WTC11 (cell line): ENCODE measurements at regions not wholly inside any gene's neighbourhood (a gene's known extent, or its start where the extent isn't known, plus 50 kb on each side); places are given as distances from the start of the nearest gene placed in this dataset.

Source experiments
- ATAC-seq: fragments of 200-7000 bp; cut with Tn5 transposase; 2 replicates; pipeline ENCODE4 v1.10.0; 2021; ENCODE audit warnings: mild to moderate bottlenecking, moderate library complexity
- CTCF ChIA-PET: fragments of 300-600 bp; sonication (Branson Sonifier 250); formaldehyde crosslinking; loops from one replicate; lab custom pipeline; 2021; ENCODE audit warnings: antibody characterized with exemption; lab: Charles Lee
- POLR2A ChIA-PET: fragments of 350-600 bp; sonication (Branson Sonifier 250); formaldehyde crosslinking; loops from one replicate; lab custom pipeline; 2021; ENCODE audit warnings: antibody characterized with exemption; lab: Charles Lee
- DNase-seq: peaks from one replicate; pipeline ENCODE4 v3.0.0; 2021; ENCODE audit warnings: low spot score
- H3K27ac Mint-ChIP-seq: 2 replicates; pipeline ENCODE4 v1.8.0; 2021; ENCODE audit warnings: mixed read lengths
- H3K27me3 Mint-ChIP-seq: 2 replicates; pipeline ENCODE4 v1.8.0; 2021; ENCODE audit warnings: low read depth, mild to moderate bottlenecking, moderate library complexity, mixed read lengths
- H3K36me3 Mint-ChIP-seq: 2 replicates; pipeline ENCODE4 v1.8.0; 2021; ENCODE audit warnings: mixed read lengths
- H3K4me1 Mint-ChIP-seq: 2 replicates; pipeline ENCODE4 v1.8.0; 2022; ENCODE audit warnings: mixed read lengths
- H3K4me3 Mint-ChIP-seq: 2 replicates; pipeline ENCODE4 v1.8.0; 2021; ENCODE audit warnings: mild to moderate bottlenecking, moderate library complexity, mixed read lengths
- H3K9me3 Mint-ChIP-seq: 2 replicates; pipeline ENCODE4 v1.8.0; 2021; ENCODE audit warnings: mixed read lengths
- ARID4B ChIP-seq: sonication (generic); formaldehyde crosslinking; IDR thresholded peaks from 2 replicates; pipeline ENCODE4 v1.8.0; 2023; ENCODE audit warnings: missing genetic modification reagents, mild to moderate bottlenecking, borderline replicate concordance
- ESRRA ChIP-seq: sonication (generic); formaldehyde crosslinking; IDR thresholded peaks from 2 replicates; pipeline ENCODE4 v1.8.1; 2022; ENCODE audit warnings: mild to moderate bottlenecking, missing genetic modification reagents, borderline replicate concordance
- ETV6 ChIP-seq: sonication (generic); formaldehyde crosslinking; IDR thresholded peaks from 2 replicates; pipeline ENCODE4 v1.8.1; 2022; ENCODE audit warnings: mild to moderate bottlenecking, missing genetic modification reagents
- FOXP4 ChIP-seq: sonication (generic); formaldehyde crosslinking; IDR thresholded peaks from 2 replicates; pipeline ENCODE4 v1.8.0; 2022; ENCODE audit warnings: mild to moderate bottlenecking, missing genetic modification reagents
- GTF2I ChIP-seq: fragments of 250-450 bp; sonication (Bioruptor Pico); conservative IDR thresholded peaks from 2 replicates; pipeline ENCODE4 v1.4.0; 2021; ENCODE audit warnings: mild to moderate bottlenecking
- IRF2 ChIP-seq: sonication (generic); formaldehyde crosslinking; IDR thresholded peaks from 2 replicates; pipeline ENCODE4 v1.8.0; 2022; ENCODE audit warnings: low read depth, missing genetic modification reagents, borderline replicate concordance
- MYBL2 ChIP-seq: sonication (generic); formaldehyde crosslinking; IDR thresholded peaks from 2 replicates; pipeline ENCODE4 v1.8.1; 2023; ENCODE audit warnings: mild to moderate bottlenecking, moderate library complexity, missing genetic modification reagents
- NFE2L1 ChIP-seq: sonication (generic); formaldehyde crosslinking; IDR thresholded peaks from 2 replicates; pipeline ENCODE4 v1.8.1; 2023; ENCODE audit warnings: missing genetic modification reagents
- NFYB ChIP-seq: sonication (generic); formaldehyde crosslinking; conservative IDR thresholded peaks from 2 replicates; pipeline ENCODE4 v1.8.0; 2022; ENCODE audit warnings: low read depth, missing genetic modification reagents
- SMAD4 ChIP-seq: sonication (generic); formaldehyde crosslinking; IDR thresholded peaks from 2 replicates; pipeline ENCODE4 v1.8.0; 2022; ENCODE audit warnings: mild to moderate bottlenecking, missing genetic modification reagents
- TEAD4 ChIP-seq: sonication (generic); formaldehyde crosslinking; IDR thresholded peaks from 2 replicates; pipeline ENCODE4 v1.8.0; 2022; ENCODE audit warnings: mild to moderate bottlenecking, missing genetic modification reagents
- ZBTB21 ChIP-seq: sonication (generic); formaldehyde crosslinking; IDR thresholded peaks from 2 replicates; pipeline ENCODE4 v1.8.1; 2023; ENCODE audit warnings: mild to moderate bottlenecking, missing genetic modification reagents, borderline replicate concordance
- TF ChIP-seq, protein P1 (sequence below): sonication (generic); formaldehyde crosslinking; IDR thresholded peaks from 2 replicates; pipeline ENCODE4 v1.8.1; 2023; ENCODE audit warnings: mild to moderate bottlenecking, missing genetic modification reagents, moderate library complexity
- TF ChIP-seq, protein P2 (sequence below): fragments of 250-450 bp; sonication (Bioruptor Pico); IDR thresholded peaks from 2 replicates; pipeline ENCODE4 v1.9.0; 2021; ENCODE audit warnings: moderate library complexity, mild to moderate bottlenecking, inconsistent platforms, borderline replicate concordance
- TF ChIP-seq, protein P3 (sequence below): fragments of 250-450 bp; sonication (Bioruptor Pico); IDR thresholded peaks from 2 replicates; pipeline ENCODE4 v1.9.0; 2021; ENCODE audit warnings: mild to moderate bottlenecking, borderline replicate concordance
- TF ChIP-seq, protein P4 (sequence below): sonication (generic); formaldehyde crosslinking; IDR thresholded peaks from 2 replicates; pipeline ENCODE4 v1.8.1; 2022; ENCODE audit warnings: low read depth, missing genetic modification reagents, borderline replicate concordance

GRCh38 chr6:17012421-17013225 is 89.2 kb upstream of the STMND1 start:
- Mint-ChIP-seq H3K27me3 (peaks cover 9% of the 10 kb centered on the region), H3K4me1 (peaks cover 9% of the 10 kb centered on the region), H3K4me3 (no peak overlapping the region), H3K36me3 (peaks cover 8% of the 10 kb centered on the region), H3K27ac (no peak overlapping the region), H3K9me3 (peaks cover 31% of the 10 kb centered on the region)
- ChIA-PET POLR2A (no interaction called here), CTCF (interaction anchor here (0.6 to 1.3 kb wide), 6 partner anchors 22 to 250 kb away, joined by 3 to 7 read pairs (median 4); no protein-coding TSS in a partner anchor)
- TF ChIP-seq TEAD4 (CRISPR knock-in tag) (no peak), MYBL2 (CRISPR knock-in tag) (no peak), ARID4B (CRISPR knock-in tag) (no peak), NFE2L1 (CRISPR knock-in tag) (no peak), SMAD4 (CRISPR knock-in tag) (no peak), NFYB (CRISPR knock-in tag) (no peak), ESRRA (no peak), ETV6 (CRISPR knock-in tag) (no peak), FOXP4 (CRISPR knock-in tag) (no peak)
- TF ChIP-seq, protein P1, sequence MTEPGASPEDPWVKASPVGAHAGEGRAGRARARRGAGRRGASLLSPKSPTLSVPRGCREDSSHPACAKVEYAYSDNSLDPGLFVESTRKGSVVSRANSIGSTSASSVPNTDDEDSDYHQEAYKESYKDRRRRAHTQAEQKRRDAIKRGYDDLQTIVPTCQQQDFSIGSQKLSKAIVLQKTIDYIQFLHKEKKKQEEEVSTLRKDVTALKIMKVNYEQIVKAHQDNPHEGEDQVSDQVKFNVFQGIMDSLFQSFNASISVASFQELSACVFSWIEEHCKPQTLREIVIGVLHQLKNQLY = no peak
- peak; percentile 35 for DNase-seq
- ATAC-seq = peak; percentile 79

- Mint-ChIP-seq H3K27ac (no peak overlapping the region), H3K27me3 (peaks cover 9% of the 10 kb centered on the region), H3K36me3 (peaks cover 8% of the 10 kb centered on the region), H3K9me3 (peaks cover 36% of the 10 kb centered on the region), H3K4me3 (no peak overlapping the region), H3K4me1 (peaks cover 9% of the 10 kb centered on the region)
- CTCF ChIA-PET = interaction anchor here (0.6 to 1.3 kb wide), 6 partner anchors 22 to 249 kb away, joined by 3 to 7 read pairs (median 4); no protein-coding TSS in a partner anchor
- DNase-seq = no peak
- POLR2A ChIA-PET = no interaction called here
- ATAC-seq = no peak
- TF ChIP-seq GTF2I (CRISPR knock-in tag) (no peak), TEAD4 (CRISPR knock-in tag) (no peak), FOXP4 (CRISPR knock-in tag) (no peak), IRF2 (CRISPR knock-in tag) (no peak), ZBTB21 (no peak)
- TF ChIP-seq, protein P2, sequence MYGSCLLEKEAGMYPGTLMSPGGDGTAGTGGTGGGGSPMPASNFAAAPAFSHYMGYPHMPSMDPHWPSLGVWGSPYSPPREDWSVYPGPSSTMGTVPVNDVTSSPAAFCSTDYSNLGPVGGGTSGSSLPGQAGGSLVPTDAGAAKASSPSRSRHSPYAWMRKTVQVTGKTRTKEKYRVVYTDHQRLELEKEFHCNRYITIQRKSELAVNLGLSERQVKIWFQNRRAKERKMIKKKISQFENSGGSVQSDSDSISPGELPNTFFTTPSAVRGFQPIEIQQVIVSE (CRISPR knock-in tag) = no peak
- TF ChIP-seq, protein P3, sequence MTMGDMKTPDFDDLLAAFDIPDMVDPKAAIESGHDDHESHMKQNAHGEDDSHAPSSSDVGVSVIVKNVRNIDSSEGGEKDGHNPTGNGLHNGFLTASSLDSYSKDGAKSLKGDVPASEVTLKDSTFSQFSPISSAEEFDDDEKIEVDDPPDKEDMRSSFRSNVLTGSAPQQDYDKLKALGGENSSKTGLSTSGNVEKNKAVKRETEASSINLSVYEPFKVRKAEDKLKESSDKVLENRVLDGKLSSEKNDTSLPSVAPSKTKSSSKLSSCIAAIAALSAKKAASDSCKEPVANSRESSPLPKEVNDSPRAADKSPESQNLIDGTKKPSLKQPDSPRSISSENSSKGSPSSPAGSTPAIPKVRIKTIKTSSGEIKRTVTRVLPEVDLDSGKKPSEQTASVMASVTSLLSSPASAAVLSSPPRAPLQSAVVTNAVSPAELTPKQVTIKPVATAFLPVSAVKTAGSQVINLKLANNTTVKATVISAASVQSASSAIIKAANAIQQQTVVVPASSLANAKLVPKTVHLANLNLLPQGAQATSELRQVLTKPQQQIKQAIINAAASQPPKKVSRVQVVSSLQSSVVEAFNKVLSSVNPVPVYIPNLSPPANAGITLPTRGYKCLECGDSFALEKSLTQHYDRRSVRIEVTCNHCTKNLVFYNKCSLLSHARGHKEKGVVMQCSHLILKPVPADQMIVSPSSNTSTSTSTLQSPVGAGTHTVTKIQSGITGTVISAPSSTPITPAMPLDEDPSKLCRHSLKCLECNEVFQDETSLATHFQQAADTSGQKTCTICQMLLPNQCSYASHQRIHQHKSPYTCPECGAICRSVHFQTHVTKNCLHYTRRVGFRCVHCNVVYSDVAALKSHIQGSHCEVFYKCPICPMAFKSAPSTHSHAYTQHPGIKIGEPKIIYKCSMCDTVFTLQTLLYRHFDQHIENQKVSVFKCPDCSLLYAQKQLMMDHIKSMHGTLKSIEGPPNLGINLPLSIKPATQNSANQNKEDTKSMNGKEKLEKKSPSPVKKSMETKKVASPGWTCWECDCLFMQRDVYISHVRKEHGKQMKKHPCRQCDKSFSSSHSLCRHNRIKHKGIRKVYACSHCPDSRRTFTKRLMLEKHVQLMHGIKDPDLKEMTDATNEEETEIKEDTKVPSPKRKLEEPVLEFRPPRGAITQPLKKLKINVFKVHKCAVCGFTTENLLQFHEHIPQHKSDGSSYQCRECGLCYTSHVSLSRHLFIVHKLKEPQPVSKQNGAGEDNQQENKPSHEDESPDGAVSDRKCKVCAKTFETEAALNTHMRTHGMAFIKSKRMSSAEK = no peak
- TF ChIP-seq, protein P4, sequence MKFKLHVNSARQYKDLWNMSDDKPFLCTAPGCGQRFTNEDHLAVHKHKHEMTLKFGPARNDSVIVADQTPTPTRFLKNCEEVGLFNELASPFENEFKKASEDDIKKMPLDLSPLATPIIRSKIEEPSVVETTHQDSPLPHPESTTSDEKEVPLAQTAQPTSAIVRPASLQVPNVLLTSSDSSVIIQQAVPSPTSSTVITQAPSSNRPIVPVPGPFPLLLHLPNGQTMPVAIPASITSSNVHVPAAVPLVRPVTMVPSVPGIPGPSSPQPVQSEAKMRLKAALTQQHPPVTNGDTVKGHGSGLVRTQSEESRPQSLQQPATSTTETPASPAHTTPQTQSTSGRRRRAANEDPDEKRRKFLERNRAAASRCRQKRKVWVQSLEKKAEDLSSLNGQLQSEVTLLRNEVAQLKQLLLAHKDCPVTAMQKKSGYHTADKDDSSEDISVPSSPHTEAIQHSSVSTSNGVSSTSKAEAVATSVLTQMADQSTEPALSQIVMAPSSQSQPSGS = no peak
Measured at GRCh38 chr6:17011985-17012384, 89.9 kb upstream of the STMND1 start.
